ENCODE measurements at regions not wholly inside any gene's neighbourhood (a gene's known extent, or its start where the extent isn't known, plus 50 kb on each side); places are given as distances from the start of the nearest gene placed in this dataset.

DNA sequence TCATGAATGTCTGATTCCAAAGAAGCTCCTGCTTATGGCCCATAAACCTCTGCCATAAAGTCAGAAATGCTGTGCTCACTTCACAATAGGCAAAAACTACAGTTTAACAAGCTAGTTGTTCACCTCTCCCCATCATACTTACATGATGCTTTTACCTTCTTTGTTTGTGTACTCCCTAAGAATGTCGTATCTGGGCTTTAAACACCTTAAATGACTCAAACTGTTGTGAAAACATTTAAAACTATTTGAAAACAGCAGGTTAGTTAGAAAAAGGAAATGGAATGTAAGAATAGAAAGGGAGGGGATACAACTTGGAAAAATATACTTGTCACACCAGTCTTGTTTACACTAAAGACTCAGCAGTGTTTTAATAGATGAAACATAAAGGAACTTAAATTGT lies 128.2 kb upstream of the AGR3 start:
- TF ChIP-seq, protein P1, sequence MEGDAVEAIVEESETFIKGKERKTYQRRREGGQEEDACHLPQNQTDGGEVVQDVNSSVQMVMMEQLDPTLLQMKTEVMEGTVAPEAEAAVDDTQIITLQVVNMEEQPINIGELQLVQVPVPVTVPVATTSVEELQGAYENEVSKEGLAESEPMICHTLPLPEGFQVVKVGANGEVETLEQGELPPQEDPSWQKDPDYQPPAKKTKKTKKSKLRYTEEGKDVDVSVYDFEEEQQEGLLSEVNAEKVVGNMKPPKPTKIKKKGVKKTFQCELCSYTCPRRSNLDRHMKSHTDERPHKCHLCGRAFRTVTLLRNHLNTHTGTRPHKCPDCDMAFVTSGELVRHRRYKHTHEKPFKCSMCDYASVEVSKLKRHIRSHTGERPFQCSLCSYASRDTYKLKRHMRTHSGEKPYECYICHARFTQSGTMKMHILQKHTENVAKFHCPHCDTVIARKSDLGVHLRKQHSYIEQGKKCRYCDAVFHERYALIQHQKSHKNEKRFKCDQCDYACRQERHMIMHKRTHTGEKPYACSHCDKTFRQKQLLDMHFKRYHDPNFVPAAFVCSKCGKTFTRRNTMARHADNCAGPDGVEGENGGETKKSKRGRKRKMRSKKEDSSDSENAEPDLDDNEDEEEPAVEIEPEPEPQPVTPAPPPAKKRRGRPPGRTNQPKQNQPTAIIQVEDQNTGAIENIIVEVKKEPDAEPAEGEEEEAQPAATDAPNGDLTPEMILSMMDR (IDR thresholded peaks at IDR 0.05; ENCODE audit: extremely low read depth, missing control alignments), result no peak
- no peak for DNase-seq (ENCODE audit: low spot score)

DNA sequence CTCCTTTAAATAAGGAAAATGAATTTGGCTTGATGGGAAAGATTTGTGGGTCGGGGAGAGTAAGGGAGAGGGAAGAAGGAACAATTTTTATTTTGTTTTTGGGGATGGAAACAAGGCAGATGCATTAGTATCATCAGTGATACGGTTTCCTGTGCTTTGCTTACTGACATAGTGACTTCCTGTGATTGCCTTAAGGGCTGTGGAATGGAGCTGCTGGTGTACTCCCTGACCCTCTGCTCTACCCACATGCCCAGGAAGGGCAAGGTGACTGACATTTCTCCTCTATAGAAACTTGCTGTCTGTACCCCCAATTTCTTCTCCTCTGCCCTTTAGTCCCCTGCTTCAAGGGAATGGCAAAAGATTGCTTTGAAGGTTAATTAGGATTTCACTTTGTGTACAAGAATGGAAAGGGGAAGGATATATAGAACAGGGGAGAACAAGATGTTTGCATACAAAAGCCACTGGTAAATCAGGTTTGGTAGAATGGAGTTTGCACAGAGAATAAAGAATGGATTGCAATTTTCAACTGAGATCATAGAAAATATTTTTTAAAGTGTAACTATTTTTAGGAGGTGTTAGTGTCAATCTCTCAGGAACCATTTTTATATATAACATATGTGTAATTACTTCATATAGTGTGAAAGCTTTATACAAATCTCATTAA lies 129.0 kb upstream of the AGR3 start:
- TF ChIP-seq, protein P1 (IDR thresholded peaks at IDR 0.05; ENCODE audit: extremely low read depth, missing control alignments), result no peak

DNA sequence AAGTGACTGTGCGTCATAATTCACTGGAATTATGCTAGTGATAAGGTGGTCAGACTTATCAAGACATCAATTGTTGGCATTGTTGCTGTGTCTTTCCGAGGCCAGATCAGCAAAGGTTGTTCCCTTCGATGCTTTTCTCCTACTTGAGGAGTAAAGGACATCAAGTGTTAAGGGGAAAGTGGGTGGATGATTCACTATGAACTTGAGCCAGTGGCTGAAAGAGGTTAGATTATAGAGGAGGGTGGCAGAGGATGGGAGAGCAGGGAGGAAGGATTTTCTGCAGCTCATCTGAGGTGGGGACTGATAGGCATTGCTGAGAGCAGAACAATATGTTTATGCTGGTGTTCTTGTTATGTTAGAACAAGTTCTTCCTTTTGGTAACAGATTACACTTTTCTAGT lies 131.4 kb upstream of the AGR3 start:
- TF ChIP-seq, protein P1 (IDR thresholded peaks at IDR 0.05; ENCODE audit: extremely low read depth, missing control alignments), result no peak
- DNase-seq (ENCODE audit: low spot score), result no peak

More for the DNA sequence above, 129.0 kb upstream of the AGR3 start:
- no peak for DNase-seq (ENCODE audit: low spot score)

DNA sequence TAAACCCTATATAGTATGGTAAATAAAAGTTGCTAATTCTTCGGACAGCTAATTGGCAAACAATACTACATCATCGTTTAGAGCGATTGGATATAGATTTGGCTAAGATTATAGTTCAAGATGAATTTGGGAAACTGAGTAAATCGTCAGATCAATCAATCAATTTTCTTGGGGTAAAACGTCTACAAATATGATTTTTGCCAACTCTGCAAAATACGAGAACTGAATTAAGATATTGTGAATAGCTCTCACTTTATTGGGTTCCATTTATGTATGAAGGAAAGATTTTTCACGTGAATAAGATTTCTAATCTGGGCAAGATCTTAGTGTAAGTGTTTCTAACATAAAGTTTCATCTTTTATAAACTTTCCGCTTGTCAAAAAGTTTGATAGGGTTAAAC lies 132.9 kb upstream of the AGR3 start:
- no peak for DNase-seq (ENCODE audit: low spot score)
- TF ChIP-seq, protein P1 (IDR thresholded peaks at IDR 0.05; ENCODE audit: extremely low read depth, missing control alignments), result no peak

DNA sequence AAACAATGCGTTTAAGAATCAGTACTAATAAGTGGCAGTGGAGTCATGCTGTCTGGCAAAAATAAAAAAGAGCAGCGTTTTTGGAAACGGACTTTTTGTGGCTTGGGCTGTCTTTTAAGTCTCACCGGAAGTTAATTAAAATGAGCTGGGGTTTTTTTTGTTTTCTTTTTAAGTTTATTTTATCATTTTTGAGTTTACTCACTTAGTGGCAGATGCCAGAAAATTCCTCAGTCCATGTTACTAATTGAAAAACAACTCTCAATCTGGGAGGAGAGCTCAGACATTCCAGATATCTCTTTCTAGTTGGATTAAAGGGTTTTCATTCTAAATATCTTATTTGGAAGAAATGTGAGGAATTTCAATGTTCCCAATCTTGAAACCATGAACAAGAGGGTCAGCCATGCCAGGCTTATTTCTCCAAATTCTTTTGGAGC lies 133.8 kb upstream of the AGR3 start:
- no peak for DNase-seq (ENCODE audit: low spot score)
- TF ChIP-seq, protein P1 (IDR thresholded peaks at IDR 0.05; ENCODE audit: extremely low read depth, missing control alignments), result no peak

DNA sequence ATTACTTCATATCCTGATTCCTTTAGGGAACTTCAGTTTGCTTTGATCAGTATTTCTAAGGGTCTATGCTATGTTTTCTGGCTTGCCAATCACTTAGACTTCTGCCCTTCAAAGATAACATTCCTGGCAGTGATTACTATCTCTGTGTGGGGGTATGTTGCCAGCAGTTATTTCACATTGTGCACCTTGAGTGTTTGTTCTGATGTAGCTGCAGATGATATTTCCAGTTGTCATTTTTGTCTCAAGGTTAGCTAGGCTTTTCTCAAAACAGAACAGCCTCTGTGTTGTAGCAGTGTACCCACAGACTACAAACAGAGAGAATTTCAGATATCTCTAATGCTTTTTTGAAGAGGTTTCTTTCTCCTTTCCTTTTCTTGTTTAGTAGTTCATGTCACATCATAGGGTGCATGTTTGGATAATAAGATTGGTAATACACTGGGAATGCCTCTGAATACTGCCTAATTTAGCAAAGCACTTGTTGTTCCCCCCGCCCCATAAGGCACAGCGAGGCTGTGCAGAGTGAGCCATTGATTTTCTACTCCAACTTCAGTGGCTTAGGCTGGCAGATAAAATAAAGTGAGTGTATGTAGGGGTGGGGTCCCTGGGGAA lies 134.7 kb upstream of the AGR3 start:
- TF ChIP-seq, protein P1 (IDR thresholded peaks at IDR 0.05; ENCODE audit: extremely low read depth, missing control alignments), result no peak
- DNase-seq (ENCODE audit: low spot score), result no peak

DNA sequence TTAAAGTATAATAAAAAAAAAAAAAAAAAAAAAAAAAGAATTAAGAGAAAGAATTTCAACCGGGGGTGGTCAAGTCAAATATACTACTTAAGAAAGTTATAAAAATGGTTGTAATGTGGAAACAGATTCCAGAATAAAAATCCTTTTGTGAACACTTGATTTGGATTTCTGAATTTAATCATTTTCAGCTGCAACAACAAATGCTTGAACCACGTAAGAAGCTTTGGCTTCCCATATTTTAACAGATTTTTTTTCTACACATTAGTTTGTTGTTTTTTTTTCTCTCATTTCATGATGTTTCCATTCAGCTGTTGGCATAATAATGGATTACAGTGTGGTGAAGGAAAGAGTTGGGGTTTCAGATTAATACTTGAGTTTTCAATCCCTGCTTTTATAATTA lies 137.3 kb upstream of the AGR3 start:
- TF ChIP-seq, protein P1 (IDR thresholded peaks at IDR 0.05; ENCODE audit: extremely low read depth, missing control alignments), result no peak
- DNase-seq (ENCODE audit: low spot score), result no peak

Measured in GM20000 (cell line).